ENCODE measurements at regions not wholly inside any gene's neighbourhood (a gene's known extent, or its start where the extent isn't known, plus 50 kb on each side); places are given as distances from the start of the nearest gene placed in this dataset.

- TF ChIP-seq CTCF (conservative IDR thresholded peaks at IDR 0.05; ENCODE audit: low read length) = no peak
- no peak for TF ChIP-seq EZH2phosphoT487 (IDR thresholded peaks at IDR 0.05; ENCODE audit: borderline replicate concordance)
Observed at GRCh38 chr21:43318841-43319781, 107.8 kb downstream of the SIK1 start.

Measured in Loucy (cell line).